ENCODE measurements at regions not wholly inside any gene's neighbourhood (a gene's known extent, or its start where the extent isn't known, plus 50 kb on each side); places are given as distances from the start of the nearest gene placed in this dataset.
A peak's percentile ranks its signal among the peaks of the same experiment; 100 is the strongest.
"Not testable (repeated sequence)": the region's sequence is repeated elsewhere in the genome, so short reads cannot be mapped to it uniquely, and the experiment has no call there.

GRCh38 chrX:138157850-138158249, 553.7 kb downstream of the FGF13 start:
- intact Hi-C loops (cut with DNase I, micrococcal nuclease) = no loop called here
- DNase-seq (no peak), ATAC-seq (no peak)

GRCh38 chrX:138191998-138192397, 519.5 kb downstream of the FGF13 start:
- ATAC-seq = no peak
- peak in 1 of 2 donors; percentile 7 for DNase-seq

GRCh38 chrX:138229718-138230117, 481.8 kb downstream of the FGF13 start:
- DNase-seq = no peak
- no peak for ATAC-seq
- intact Hi-C loops (cut with DNase I, micrococcal nuclease) = no loop called here

More at GRCh38 chrX:138191998-138192397, 519.5 kb downstream of the FGF13 start:
- intact Hi-C loops (cut with DNase I, micrococcal nuclease) = loop anchor here in 1 of 2 donors (10.0 kb wide), 1 partner anchor 553 kb away; no protein-coding TSS in a partner anchor

GRCh38 chrX:138240266-138240665, 471.3 kb downstream of the FGF13 start:
- no peak for DNase-seq
- intact Hi-C loops (cut with DNase I, micrococcal nuclease) = no loop called here
- no peak for ATAC-seq

GRCh38 chrX:138254001-138254400, 457.5 kb downstream of the FGF13 start:
- ATAC-seq = no peak
- DNase-seq = no peak
- intact Hi-C loops (cut with DNase I, micrococcal nuclease) = no loop called here

- intact Hi-C loops (cut with DNase I, micrococcal nuclease) = no loop called here
- ATAC-seq = no peak
- DNase-seq = no peak
These were observed 456.1 kb downstream of the FGF13 start for GRCh38 chrX:138255373-138255772.

- ATAC-seq; intact Hi-C loops (cut with DNase I, micrococcal nuclease); DNase-seq: not testable (repeated sequence)
These were observed 447.4 kb downstream of the FGF13 start for GRCh38 chrX:138264095-138264494.

GRCh38 chrX:138270931-138271330, 440.6 kb downstream of the FGF13 start:
- no peak for DNase-seq
- intact Hi-C loops (cut with DNase I, micrococcal nuclease) = no loop called here
- no peak for ATAC-seq

- intact Hi-C loops (cut with DNase I, micrococcal nuclease); DNase-seq; ATAC-seq: not testable (repeated sequence)
These were observed 428.8 kb downstream of the FGF13 start for GRCh38 chrX:138282598-138283150.

GRCh38 chrX:138287205-138287877, 424.2 kb downstream of the FGF13 start:
- ATAC-seq (no peak), DNase-seq (no peak)
- intact Hi-C loops (cut with DNase I, micrococcal nuclease) = no loop called here

GRCh38 chrX:138294951-138295350, 416.6 kb downstream of the FGF13 start:
- DNase-seq = no peak
- no peak for ATAC-seq
- intact Hi-C loops (cut with DNase I, micrococcal nuclease) = loop anchor here in 1 of 2 donors (10.0 kb wide), 1 partner anchor 450 kb away; no protein-coding TSS in a partner anchor

GRCh38 chrX:138298268-138298667, 413.2 kb downstream of the FGF13 start:
- ATAC-seq (no peak), DNase-seq (no peak)
- intact Hi-C loops (cut with DNase I, micrococcal nuclease) = loop anchor here in 1 of 2 donors (10.0 kb wide), 1 partner anchor 447 kb away; no protein-coding TSS in a partner anchor

GRCh38 chrX:138345801-138346200, 365.7 kb downstream of the FGF13 start:
- ATAC-seq (no peak), DNase-seq (no peak)
- intact Hi-C loops (cut with DNase I, micrococcal nuclease) = no loop called here

- ATAC-seq = no peak
- intact Hi-C loops (cut with DNase I, micrococcal nuclease) = no loop called here
- DNase-seq = no peak
These were observed 362.2 kb downstream of the FGF13 start for GRCh38 chrX:138349351-138349750.

- ATAC-seq (no peak), DNase-seq (no peak)
- intact Hi-C loops (cut with DNase I, micrococcal nuclease) = no loop called here
These were observed 332.6 kb downstream of the FGF13 start for GRCh38 chrX:138378876-138379275.

GRCh38 chrX:138408101-138408500, 303.4 kb downstream of the FGF13 start:
- DNase-seq = no peak
- no peak for ATAC-seq
- intact Hi-C loops (cut with DNase I, micrococcal nuclease) = no loop called here

GRCh38 chrX:138411048-138411447, 300.5 kb downstream of the FGF13 start:
- intact Hi-C loops (cut with DNase I, micrococcal nuclease) = no loop called here
- DNase-seq (no peak), ATAC-seq (no peak)

Measured in left colon (tissue), 2 donors.